Nephron progenitor cell (in vitro differentiated cells): ENCODE measurements at regions not wholly inside any gene's neighbourhood (a gene's known extent, or its start where the extent isn't known, plus 50 kb on each side); places are given as distances from the start of the nearest gene placed in this dataset.

Source experiments
- DNase-seq: peaks from one replicate; pipeline ENCODE4 v3.0.0; 2021
- H3K27ac Mint-ChIP-seq: 2 replicates; pipeline ENCODE4 v1.8.0; 2021; ENCODE audit warnings: mild to moderate bottlenecking, moderate library complexity, mixed read lengths
- H3K27me3 Mint-ChIP-seq: 2 replicates; pipeline ENCODE4 v1.8.0; 2021; ENCODE audit warnings: mild to moderate bottlenecking, low read depth, mixed read lengths; ENCODE audit not compliant: poor library complexity
- H3K36me3 Mint-ChIP-seq: 2 replicates; pipeline ENCODE4 v1.8.0; 2021; ENCODE audit warnings: low read depth, mixed read lengths
- H3K4me1 Mint-ChIP-seq: 2 replicates; pipeline ENCODE4 v1.8.0; 2021; ENCODE audit warnings: mixed read lengths
- H3K4me3 Mint-ChIP-seq: 2 replicates; pipeline ENCODE4 v1.8.0; 2021; ENCODE audit warnings: mild to moderate bottlenecking, moderate library complexity, mixed read lengths
- H3K9me3 Mint-ChIP-seq: 2 replicates; pipeline ENCODE4 v1.8.0; 2021; ENCODE audit warnings: mild to moderate bottlenecking, moderate library complexity, mixed read lengths
- TF ChIP-seq, protein P1 (sequence below): fragments of 200-600 bp; sonication (generic); IDR thresholded peaks from 2 replicates; pipeline ENCODE4 v1.5.0; 2021; ENCODE audit warnings: antibody characterized with exemption

DNA sequence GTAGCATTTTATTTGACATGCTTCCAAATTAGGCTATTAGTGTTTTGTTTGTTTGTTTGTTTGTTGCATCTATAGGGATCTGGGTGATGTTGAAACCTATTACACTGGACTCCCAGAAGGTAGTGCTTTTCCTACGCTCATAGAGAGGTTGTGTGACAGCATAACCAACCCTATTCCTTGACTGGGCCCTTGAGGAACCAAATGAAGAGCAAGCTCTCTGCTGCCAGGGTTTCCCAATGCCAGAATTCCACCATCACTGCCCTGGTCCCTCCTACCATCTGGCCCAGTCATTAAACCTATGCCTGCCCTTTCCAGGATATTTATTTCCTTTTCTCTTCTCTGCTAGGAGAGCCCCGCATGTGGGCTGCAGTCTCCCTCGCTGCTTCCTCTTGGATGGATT is 210.6 kb downstream of the IRS2 start:
- no peaks in the 10 kb centered on the region for H3K36me3 Mint-ChIP-seq
- no peak for DNase-seq
- H3K4me1 Mint-ChIP-seq: no peaks in the 10 kb centered on the region
- no peaks in the 10 kb centered on the region for H3K9me3 Mint-ChIP-seq
- H3K4me3 Mint-ChIP-seq: no peak overlapping the region
- H3K27me3 Mint-ChIP-seq: no peaks in the 10 kb centered on the region
- H3K27ac Mint-ChIP-seq: no peak overlapping the region
- TF ChIP-seq, protein P1, sequence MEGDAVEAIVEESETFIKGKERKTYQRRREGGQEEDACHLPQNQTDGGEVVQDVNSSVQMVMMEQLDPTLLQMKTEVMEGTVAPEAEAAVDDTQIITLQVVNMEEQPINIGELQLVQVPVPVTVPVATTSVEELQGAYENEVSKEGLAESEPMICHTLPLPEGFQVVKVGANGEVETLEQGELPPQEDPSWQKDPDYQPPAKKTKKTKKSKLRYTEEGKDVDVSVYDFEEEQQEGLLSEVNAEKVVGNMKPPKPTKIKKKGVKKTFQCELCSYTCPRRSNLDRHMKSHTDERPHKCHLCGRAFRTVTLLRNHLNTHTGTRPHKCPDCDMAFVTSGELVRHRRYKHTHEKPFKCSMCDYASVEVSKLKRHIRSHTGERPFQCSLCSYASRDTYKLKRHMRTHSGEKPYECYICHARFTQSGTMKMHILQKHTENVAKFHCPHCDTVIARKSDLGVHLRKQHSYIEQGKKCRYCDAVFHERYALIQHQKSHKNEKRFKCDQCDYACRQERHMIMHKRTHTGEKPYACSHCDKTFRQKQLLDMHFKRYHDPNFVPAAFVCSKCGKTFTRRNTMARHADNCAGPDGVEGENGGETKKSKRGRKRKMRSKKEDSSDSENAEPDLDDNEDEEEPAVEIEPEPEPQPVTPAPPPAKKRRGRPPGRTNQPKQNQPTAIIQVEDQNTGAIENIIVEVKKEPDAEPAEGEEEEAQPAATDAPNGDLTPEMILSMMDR: no peak

DNA sequence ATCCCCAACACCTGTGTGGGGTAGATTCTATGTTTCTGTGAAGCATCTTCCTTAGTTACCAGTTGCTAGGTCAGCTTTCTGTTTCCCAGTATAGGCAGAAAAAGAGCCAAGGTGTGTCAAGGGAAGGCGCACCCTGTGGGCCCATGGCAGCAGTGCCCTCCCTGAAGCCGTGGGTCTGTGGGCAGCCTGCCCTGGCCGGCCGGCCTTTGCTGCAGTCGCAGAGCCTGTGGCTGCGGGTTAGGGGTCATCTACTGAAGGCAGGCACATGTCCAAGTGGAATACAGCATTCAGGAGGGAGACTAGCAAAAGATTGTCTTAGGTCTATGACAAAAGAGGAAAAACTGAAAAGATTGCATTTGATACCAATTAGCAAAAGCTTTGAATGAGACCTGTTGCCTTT is 214.0 kb downstream of the IRS2 start:
- no peak overlapping the region for H3K27ac Mint-ChIP-seq
- H3K9me3 Mint-ChIP-seq: no peaks in the 10 kb centered on the region
- no peaks in the 10 kb centered on the region for H3K27me3 Mint-ChIP-seq
- no peaks in the 10 kb centered on the region for H3K36me3 Mint-ChIP-seq
- TF ChIP-seq, protein P1: no peak
- no peak overlapping the region for H3K4me3 Mint-ChIP-seq
- H3K4me1 Mint-ChIP-seq: no peaks in the 10 kb centered on the region
- no peak for DNase-seq

DNA sequence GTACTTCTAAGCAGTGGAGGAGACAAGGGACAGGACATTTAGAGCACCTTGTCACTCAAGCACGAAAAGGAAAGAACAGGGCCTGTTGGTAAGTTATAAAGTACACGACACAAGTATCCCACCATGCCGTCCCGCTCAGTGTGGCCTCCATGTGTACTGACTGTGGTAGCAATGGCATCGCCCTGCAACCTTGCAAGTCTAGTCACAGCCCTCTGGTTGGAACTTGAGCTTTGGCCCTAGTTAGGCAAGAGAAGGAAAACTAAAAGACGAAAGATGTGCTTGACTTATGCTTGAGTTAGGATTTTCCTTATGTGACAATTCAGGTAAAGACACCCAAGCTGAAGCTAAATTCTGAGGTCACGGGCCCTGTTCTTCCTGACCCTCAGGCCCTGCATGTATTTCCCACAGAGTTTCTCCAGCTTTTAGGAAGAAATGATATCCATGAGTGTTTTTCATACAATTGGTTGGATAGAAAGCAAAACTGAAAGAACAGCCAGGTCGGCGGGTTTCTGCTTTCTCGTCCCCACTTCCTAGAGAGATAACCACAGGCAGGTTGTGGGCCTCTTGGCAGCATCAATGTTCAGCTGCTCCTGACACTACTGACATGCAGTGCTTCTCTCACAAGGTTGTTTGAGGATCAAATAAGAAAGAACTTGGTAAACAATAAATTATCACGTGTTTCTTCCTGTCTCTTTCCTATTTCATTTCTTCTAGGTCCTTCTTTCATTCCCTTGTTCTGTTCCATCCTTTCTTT is 216.2 kb downstream of the IRS2 start:
- no peak overlapping the region for H3K4me3 Mint-ChIP-seq
- no peaks in the 10 kb centered on the region for H3K36me3 Mint-ChIP-seq
- no peak for DNase-seq
- no peak overlapping the region for H3K27ac Mint-ChIP-seq
- no peaks in the 10 kb centered on the region for H3K9me3 Mint-ChIP-seq
- no peaks in the 10 kb centered on the region for H3K4me1 Mint-ChIP-seq
- TF ChIP-seq, protein P1: no peak
- no peaks in the 10 kb centered on the region for H3K27me3 Mint-ChIP-seq

DNA sequence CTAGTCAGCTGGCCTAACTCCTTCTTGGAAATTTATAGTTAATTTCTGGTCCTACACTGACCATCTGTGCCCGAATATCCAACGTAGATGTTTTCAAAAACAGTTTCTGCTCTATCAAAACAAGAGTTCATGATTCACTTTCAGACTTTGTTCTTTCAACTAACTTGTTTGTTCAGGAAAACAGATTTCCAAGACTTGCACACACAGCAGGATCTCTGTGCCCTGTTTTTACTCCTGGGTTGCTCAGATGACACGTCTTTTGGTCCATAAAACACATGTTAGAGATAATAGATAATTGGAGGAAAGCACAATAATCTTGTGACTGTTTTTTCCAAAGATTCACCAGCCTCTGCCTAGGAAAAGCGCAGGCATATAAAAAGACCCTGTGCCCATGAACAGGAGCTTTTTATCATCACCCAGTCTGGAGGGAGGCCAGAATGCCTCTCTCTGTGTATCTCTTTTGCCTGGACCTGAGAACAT is 218.0 kb downstream of the IRS2 start:
- no peak overlapping the region for H3K27ac Mint-ChIP-seq
- peaks cover 8% of the 10 kb centered on the region for H3K27me3 Mint-ChIP-seq
- TF ChIP-seq, protein P1: no peak

DNA sequence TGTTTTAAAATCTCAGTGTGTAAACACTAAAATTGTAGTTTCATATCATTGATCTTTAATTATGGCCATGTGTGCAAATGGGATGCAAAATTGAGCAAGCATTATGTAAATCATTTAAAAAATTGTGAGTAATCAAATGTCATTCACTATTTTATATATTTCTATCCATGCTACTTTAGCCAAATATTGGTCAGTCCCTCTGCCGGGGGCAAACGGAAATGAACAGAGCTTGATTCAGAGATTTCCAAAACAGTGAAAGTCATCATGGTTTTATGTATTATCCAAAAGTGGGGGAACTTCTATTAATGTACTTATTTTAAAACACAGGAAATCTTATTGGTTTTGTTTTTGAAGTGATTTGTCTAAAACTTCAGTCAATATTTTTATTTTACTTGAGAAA is 219.1 kb downstream of the IRS2 start:
- peaks cover 16% of the 10 kb centered on the region for H3K27me3 Mint-ChIP-seq
- H3K4me1 Mint-ChIP-seq: no peaks in the 10 kb centered on the region
- H3K36me3 Mint-ChIP-seq: no peaks in the 10 kb centered on the region
- no peak for DNase-seq
- H3K9me3 Mint-ChIP-seq: no peaks in the 10 kb centered on the region
- TF ChIP-seq, protein P1: no peak
- no peak overlapping the region for H3K4me3 Mint-ChIP-seq
- H3K27ac Mint-ChIP-seq: no peak overlapping the region

More for the DNA sequence above, 218.0 kb downstream of the IRS2 start:
- H3K36me3 Mint-ChIP-seq: no peaks in the 10 kb centered on the region
- H3K4me1 Mint-ChIP-seq: no peaks in the 10 kb centered on the region
- H3K9me3 Mint-ChIP-seq: no peaks in the 10 kb centered on the region
- no peak for DNase-seq
- no peak overlapping the region for H3K4me3 Mint-ChIP-seq

DNA sequence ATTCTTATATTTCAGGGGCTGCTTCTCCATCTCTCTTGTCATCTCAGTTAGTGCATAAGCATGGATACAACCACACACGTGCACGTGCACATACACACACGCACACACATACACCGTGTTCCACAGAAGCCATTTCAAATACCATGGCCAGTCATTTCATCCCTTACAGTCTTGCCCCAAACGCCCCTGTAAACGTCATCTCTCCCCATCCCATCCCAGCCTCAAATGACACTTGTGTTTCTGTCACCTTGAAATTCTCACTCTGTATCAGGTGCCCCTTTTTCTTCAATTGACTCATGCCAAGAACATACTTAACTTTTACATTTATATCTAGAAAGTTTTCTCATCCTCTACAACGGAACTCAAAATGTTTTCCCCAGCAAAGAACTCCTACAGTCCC is 220.5 kb downstream of the IRS2 start:
- DNase-seq: no peak
- Mint-ChIP-seq H3K36me3 (no peaks in the 10 kb centered on the region), H3K4me1 (no peaks in the 10 kb centered on the region), H3K27ac (no peak overlapping the region), H3K27me3 (peaks cover 20% of the 10 kb centered on the region), H3K9me3 (no peaks in the 10 kb centered on the region), H3K4me3 (no peak overlapping the region)
- TF ChIP-seq, protein P1: no peak
